ENCODE measurements at regions not wholly inside any gene's neighbourhood (a gene's known extent, or its start where the extent isn't known, plus 50 kb on each side); places are given as distances from the start of the nearest gene placed in this dataset.
"Not testable (repeated sequence)": the region's sequence is repeated elsewhere in the genome, so short reads cannot be mapped to it uniquely, and the experiment has no call there.

DNA sequence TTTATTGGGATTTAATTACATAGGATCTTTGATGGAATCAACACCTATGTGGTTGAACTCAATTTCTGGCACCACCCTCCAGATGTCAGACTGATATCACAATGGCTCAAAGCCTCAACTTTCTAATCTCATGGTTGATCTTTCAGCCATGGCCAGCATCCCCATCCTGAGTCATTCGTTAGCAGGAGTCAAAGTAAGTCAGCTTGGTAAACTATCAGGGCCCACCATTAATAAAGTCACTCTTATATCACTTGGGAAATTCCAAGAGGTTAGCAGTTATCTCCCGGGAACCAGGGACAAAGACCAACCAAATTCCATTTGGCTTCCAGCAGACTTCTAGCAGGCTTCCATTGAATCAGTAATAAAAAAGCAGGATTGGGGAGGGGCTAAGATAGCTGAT is 50.7 kb upstream of the TNFSF4 start:
- in situ Hi-C loops (cut with HindIII; ENCODE audit: low sequenced_read_pairs), result no loop called here

DNA sequence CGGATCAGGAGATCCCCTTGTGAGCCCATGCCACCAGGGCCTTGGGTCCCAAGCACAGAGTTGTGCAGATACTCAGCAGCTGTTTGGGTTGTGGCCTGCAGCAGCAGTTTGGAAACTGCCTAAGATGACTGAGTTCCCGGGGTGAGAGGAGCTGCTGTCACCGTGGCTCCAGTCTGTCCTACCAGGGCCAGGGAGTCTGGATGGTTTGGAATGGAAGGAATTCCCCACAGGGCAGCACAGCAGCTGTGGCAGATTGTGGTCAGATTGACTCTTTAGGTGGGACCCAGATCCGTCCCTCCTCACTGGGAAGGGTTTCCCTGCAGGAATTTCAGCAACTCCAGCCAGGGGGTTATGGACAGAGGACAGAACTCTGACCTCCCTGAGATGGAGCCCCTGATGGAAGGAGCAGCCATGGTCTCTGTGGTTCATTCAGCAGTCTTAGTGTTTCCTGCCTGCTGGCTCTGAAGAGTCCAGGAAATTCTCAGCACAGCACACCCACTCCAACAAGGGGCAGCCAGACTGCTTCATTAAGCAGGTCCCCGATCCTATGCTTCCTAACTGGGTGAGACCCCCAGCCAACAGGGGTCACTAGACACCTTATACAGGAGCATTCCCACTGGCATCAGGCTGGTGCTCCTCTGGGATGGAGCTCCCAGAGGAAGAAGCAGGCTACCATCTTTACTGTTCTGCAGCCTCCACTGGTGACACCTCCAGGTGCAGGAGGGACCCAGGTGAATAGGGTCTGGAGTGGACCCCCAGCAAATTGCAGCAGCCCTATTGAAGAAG is 51.5 kb upstream of the TNFSF4 start:
- in situ Hi-C loops (cut with HindIII; ENCODE audit: low sequenced_read_pairs), result no loop called here
- DNase-seq (ENCODE audit: low spot score), result no peak

More for the DNA sequence above, 50.7 kb upstream of the TNFSF4 start:
- no peak for DNase-seq (ENCODE audit: low spot score)

DNA sequence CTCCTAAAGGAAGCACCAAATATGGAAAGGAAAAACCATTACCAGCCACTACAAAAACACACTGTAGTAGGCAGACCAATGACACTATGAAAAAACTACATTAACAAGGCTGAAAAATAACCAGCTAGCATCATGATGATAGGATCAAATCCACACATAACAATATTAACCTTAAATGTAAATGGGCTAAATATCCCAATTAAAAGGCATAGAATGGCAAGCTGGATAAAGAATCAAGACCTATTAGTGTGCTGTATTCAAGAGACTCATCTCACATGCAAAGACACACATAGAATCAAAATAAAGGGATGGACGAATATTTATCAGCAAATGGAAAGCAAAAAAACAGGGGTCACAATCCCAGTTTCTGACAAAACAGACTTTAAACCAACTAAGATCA is 53.2 kb upstream of the TNFSF4 start:
- in situ Hi-C loops (cut with HindIII; ENCODE audit: low sequenced_read_pairs); DNase-seq (ENCODE audit: low spot score): not testable (repeated sequence)

DNA sequence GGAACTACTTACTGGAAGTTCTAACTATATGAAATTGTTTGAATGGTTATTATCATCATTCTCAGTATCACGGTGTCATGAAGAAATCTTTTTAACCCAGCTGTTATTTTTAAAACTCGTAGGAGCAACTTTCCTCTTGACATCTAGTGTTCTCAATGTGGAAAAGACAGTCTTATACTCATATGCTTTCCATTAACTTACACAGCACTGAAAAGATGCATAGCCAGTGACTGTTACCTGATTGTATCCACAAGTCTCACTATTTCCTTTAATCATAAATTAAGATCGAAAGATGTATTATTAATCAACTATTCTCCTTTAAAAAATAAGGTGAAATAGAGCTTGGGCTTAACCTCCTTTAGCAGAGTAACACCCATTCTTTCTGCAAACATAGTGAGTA is 59.7 kb upstream of the TNFSF4 start:
- in situ Hi-C loops (cut with HindIII; ENCODE audit: low sequenced_read_pairs), result no loop called here
- DNase-seq (ENCODE audit: low spot score), result no peak

DNA sequence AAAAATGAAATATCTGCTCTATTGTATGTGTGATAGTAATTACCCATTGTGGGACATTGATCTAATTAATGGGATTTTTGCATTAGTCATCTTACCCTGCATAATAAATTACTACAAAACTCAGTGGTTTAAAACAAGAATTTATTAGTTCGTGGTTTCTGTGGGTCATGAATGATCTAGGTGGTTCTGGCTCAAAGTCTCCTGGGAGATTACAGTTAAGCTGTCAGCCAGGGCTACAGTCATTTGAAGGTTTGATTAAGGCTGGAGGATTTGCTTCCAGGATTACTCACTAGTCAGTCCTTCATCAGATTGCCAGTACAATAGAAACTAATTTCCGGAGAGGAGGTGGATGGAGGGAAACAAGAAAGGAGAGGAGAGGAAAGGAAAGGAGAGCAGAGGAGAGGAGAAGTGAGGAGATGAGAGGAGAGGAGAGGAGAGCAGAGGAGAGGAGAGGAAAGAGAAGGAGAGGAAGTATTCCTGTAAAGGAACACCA is 60.4 kb upstream of the TNFSF4 start:
- in situ Hi-C loops (cut with HindIII; ENCODE audit: low sequenced_read_pairs), result no loop called here
- DNase-seq (ENCODE audit: low spot score), result no peak

DNA sequence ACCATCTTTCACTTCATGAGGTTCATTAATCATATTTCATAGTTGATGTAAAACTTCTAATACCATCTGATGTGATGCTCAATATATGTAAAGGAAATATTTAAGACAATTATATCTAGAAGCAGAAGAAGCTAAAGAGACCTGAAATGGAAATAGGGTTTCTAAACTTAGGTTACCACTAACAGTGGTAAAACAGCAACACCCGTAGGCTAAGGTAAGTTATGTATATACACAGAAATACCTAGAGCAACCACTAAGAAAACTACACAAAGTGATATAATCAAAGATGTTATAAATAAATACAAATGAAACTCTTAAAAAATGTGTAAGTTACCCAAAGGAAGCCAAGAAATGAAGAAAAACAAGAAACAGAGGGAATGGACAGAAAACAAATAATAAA is 61.1 kb upstream of the TNFSF4 start:
- no peak for DNase-seq (ENCODE audit: low spot score)
- in situ Hi-C loops (cut with HindIII; ENCODE audit: low sequenced_read_pairs), result no loop called here

DNA sequence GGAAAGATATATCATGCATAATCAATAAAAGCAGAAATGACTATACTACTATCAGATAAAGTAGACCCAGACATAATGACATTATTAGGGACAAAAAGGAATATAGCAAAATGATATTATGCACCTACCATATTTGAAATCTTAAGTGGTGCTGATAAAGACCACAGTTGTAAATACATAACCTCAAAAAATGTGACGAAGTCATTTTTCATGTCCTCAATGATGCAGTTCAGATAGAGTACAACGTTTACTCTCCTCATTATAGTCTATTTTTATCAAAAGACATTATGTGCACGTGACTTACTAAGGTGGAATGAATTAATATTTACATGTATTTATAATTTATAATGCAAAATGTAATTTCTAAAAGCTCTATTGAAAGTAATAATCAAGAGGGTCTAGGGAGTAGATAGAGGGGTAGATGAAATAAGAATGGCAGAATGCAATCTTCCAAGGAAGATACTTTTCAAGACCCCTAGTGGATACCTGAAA is 61.7 kb upstream of the TNFSF4 start:
- in situ Hi-C loops (cut with HindIII; ENCODE audit: low sequenced_read_pairs), result no loop called here
- DNase-seq (ENCODE audit: low spot score), result no peak

DNA sequence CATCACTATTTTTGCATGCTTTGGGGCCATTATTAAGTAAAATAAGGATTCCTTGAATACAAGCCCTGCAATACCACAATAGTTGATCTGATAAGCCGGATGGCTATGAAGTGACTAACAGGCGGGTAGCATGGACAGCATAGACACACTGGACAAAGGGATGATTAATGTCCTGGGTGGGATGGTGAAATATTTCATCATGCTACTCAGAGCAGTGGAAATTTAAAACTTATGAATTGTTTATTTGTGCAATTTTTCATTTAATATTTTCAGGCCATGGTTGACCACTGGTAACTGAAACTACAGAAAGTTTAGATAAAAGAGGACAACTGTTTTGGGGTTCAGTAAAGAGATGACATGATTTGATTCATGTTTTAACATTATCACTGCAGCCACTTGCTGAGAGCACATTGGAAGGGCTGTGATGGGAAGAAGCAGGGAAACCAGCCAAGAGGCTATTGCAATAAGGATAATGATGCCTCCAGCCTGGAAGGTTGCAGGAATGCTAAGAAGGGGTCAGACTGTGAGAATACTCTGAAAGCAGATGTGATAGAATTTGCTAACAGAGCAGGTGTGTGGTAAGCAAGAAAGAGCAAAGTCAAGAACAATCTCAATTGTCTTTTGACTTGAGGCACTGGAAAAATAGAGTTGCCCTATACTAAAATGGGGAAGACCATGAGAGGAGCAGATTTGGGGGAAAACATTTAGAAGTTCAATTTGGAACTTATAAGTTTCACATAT is 62.5 kb upstream of the TNFSF4 start:
- in situ Hi-C loops (cut with HindIII; ENCODE audit: low sequenced_read_pairs), result no loop called here
- no peak for DNase-seq (ENCODE audit: low spot score)

DNA sequence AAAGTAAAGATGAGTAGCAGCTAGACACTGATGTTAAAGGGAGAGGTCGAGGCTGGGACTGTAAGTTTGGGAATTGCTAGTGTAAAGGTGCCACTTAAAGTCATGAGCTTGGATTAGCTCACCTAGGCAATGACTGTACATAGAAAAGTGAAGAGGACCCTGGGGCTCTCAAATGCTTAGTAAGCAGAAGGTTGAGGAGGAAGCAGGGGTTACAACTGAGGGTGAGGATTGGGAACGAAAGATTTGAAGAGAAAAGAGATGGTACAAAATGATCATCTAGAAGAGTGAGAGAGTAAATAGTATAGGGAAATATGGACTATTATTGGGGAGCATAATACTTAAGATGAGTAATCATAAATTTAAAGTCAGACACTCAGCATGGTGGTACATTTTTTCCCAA is 63.1 kb upstream of the TNFSF4 start:
- in situ Hi-C loops (cut with HindIII; ENCODE audit: low sequenced_read_pairs), result no loop called here
- DNase-seq (ENCODE audit: low spot score), result no peak

DNA sequence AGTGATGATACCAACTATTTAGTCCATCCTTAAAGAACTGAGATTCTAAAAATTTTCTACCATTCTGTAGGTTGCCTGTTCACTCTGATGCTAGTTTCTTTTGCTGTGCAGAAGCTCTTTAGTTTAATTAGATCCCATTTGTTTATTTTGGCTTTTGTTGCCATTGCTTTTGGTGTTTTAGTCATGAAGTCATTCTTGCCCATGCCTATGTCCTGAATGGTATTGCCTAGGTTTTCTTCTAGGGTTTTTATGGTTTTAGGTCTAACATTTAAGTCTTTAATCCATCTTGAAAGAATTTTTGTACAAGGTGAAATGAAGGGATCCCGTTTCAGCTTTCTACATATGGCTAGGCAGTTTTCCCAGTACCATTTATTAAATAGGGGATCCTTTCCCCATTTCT is 63.9 kb upstream of the TNFSF4 start:
- in situ Hi-C loops (cut with HindIII; ENCODE audit: low sequenced_read_pairs); DNase-seq (ENCODE audit: low spot score): not testable (repeated sequence)

DNA sequence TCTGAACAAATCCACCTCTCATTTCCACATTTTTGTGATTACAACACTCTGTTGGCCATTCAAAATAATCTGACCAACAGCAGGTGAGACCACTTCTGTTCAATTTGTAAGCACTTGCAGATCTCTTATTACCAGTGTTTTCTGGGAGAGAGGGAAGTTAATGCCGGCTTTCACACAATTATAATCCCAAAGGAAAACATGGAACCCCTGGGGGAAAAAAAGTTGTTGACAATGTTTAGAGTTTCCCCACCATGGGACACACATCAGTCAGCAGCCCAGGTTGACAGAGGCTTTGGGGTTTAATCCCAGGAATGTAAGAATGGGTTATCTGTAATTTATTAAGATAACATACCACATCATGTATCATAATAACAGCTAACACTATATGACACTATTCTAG is 68.4 kb upstream of the TNFSF4 start:
- in situ Hi-C loops (cut with HindIII; ENCODE audit: low sequenced_read_pairs), result no loop called here
- no peak for DNase-seq (ENCODE audit: low spot score)

DNA sequence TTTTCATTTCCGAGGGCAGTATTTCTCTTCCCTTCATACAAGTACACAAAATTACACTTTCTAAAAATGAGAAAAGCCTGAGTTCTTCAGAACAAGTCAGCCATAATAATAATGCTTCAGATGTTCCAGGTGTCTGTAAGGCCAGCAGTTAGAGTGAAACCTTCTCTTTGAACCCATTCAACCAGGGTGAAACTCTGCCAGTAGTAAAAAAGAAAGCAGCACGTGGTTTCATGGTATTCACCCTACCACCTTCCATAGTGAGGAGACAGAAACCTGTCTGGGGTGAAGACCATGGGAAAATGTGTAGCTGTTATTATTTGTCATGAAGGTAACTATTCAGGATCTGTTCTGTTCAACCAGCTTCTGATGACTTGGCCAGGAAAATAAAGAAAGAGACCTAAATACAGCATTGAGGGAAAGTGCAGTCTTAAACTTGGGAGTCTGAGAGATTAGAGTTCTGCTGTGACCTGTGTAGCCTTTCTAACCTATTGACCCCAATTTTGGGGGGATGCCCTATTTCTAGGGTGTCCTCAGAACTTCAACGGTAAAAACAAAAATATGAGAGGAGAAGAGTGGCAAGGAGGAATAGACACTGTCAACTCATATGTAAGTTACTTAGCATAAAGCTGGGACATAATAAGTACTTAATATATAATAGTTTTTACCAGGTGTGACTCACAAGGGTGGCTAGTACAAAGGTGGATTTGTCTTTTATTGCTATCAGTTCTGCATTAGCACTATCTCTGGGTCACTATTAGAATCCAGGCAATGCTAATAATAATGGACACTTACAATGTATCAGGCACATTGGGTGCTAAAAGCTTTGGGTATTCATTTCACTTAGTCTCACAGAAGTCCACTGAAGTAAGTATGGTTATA is 70.0 kb upstream of the TNFSF4 start:
- no peak for DNase-seq (ENCODE audit: low spot score)
- in situ Hi-C loops (cut with HindIII; ENCODE audit: low sequenced_read_pairs), result no loop called here

DNA sequence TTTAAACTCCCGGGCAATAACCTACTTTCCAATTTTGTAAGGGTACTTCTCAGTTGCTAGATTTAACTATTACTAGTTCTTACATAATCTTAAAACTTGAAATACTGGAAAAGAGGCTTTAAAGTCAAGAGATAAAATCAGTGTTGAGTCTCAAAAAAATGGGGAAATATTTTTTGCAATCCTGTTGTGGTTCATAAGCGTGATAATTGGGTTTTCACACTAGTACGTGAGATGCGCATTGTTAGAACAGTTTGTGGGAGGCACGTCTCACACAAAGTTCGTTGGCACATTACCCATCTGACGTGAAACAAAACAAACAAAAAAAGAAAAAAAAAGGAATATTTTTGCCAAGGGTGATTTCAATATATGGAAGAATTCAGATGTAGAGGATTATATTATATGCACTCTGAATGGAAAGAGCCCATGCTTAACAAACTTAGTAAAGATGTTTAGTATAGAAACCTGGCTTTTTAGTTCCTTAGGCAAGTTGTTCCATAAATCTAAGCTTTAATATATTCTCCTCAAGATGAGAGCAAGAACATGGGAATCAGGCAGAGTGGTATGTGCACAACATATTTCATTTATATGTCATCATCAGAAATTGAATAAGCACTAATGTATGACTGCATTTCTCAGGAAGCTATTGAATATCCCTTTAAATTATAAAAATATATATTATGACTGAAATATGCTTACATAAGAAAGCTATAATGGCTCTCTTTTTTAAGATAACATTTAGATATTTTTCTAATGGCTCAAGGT is 73.9 kb upstream of the TNFSF4 start:
- no peak for DNase-seq (ENCODE audit: low spot score)
- in situ Hi-C loops (cut with HindIII; ENCODE audit: low sequenced_read_pairs), result no loop called here

DNA sequence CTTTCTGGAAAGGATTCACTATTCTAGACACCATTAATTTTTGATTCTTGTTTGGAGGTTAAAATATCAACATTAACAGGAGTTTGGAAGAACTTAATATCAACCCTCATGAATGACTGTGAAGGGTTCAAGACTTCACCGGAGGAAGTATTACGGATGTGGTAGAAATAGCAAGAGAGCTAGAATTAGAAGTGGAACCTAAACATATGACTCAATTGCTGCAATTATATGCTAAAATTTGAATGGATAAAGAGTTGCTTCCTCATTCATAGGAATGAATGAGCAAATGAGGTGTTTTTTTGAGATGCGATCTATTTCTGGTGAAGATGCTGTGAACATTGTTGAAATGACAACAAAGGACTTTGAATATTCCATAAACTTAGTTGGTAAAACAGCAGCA is 77.9 kb upstream of the TNFSF4 start:
- in situ Hi-C loops (cut with HindIII; ENCODE audit: low sequenced_read_pairs), result no loop called here
- no peak for DNase-seq (ENCODE audit: low spot score)

DNA sequence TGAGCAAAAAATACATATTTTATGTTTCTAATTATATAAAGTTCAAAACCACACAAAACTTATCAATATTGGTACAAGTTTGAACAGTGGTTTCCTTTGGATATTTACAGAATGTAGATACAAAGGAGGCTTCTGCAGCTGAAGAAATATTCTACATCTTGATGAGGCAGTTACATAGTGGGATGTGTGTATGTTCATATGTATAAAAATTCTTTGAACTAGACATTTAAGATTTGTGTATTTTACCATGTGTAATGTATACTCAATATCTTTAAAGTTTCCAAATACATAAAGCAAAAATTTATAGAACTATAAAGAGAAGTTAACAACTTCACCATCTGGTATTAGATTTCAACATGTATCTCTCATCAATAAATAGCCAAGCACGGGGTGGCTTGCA is 80.7 kb upstream of the TNFSF4 start:
- DNase-seq (ENCODE audit: low spot score), result no peak
- in situ Hi-C loops (cut with HindIII; ENCODE audit: low sequenced_read_pairs), result no loop called here

DNA sequence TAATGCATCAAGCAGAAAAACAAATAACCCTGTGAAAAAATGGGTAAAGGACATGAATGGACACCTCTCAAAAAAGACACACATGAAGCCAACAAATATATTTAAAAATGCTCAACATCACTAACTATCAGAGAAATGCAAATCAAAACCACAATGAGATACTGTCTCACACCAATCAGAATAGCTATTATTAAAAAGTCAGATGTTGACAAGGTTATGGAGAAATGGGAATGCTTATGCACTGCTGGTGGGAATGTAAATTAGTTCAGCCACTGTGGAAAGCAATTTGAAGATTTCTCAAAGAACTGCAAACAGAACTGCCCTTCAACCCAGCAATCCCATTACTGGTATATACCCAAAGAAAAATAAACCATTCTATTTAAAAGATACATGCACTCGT is 86.6 kb upstream of the TNFSF4 start:
- in situ Hi-C loops (cut with HindIII; ENCODE audit: low sequenced_read_pairs), result no loop called here
- DNase-seq (ENCODE audit: low spot score), result no peak

DNA sequence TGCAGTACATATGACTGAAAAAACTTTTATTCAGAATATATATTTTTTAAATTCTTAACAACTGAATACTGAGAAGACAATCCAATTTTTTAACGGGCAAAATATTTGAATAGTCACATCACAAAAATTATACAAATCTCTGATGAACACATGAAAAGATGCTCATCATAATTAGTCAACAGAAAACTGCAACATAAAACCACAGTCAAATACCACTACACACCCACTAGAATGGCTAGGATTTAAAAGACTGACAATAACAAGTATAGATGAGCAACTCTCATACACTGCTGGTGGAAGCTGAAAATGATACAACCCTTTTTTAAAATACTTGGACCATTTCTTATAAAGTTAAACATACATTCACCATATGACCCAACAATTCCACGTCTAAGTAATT is 87.7 kb upstream of the TNFSF4 start:
- DNase-seq (ENCODE audit: low spot score), result no peak
- in situ Hi-C loops (cut with HindIII; ENCODE audit: low sequenced_read_pairs), result no loop called here

DNA sequence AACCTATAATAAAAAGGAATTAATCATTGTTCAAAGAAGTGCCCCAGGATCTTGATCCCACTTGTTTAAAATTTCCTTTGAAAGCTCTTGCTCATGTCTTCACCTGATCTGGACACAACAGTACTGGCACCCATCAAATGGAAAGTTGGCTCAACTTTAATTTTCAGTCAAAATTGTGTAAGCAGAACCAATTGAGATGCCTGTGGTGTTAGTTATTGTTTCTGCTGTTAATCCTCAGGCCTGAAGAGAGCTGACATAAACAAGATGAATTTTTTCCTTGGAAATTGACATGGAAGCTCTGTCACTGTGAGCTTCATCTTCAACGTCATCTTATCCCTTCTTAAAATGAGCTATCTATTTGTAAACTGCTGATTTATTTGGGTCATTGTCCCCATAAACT is 88.3 kb upstream of the TNFSF4 start:
- DNase-seq (ENCODE audit: low spot score), result no peak
- in situ Hi-C loops (cut with HindIII; ENCODE audit: low sequenced_read_pairs), result no loop called here

DNA sequence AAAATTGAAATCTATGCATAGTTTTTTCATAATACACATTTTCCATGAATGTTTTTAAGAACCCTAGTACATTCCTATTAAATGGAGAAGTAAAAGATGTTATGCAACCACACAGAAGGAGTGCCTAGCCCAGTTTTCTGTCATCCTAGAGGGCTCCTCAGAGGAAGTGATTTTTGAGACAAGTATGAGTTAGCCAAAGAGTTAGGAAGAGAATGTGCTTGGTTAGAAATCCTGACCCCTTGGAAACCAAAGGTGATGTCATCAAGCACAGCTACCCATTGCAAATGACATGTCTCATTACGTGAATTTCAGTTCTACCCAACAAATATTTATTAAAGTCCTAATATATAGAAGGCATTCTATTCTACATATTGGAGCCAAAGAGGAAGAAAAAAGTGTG is 88.9 kb upstream of the TNFSF4 start:
- DNase-seq (ENCODE audit: low spot score), result no peak
- in situ Hi-C loops (cut with HindIII; ENCODE audit: low sequenced_read_pairs), result no loop called here
